ENCODE measurements at regions not wholly inside any gene's neighbourhood (a gene's known extent, or its start where the extent isn't known, plus 50 kb on each side); places are given as distances from the start of the nearest gene placed in this dataset.

DNA sequence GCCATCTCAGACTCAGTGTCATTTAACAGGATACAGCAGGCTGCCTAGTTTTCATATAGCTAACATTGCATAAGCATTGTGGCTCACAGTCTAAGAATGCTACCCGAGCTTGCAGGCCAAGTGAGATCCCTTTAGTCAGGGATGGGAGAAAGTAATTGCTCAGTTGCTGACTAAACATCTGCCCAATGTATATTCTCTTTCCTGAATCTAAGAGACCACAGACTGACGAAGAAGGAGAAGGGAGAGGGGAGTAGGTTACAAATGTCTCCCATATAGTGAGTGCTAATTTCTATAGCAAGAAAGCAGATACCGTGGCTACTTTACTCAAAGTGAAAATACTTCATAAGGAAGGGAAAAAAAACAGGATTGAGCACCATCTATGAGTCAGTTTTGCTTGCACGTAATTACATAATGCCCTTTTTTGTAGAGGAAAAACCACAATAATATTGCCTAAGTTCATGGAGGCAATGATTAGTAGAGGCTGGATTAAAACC, 453.9 kb downstream of the COG6 start (continued):
- TF ChIP-seq YY1 (IDR thresholded peaks at IDR 0.05; ENCODE audit: borderline replicate concordance in 1 of 3, control insufficient read depth in 1 of 3, extremely low read depth in 1 of 3, insufficient read depth in 3 of 3, insufficient read length in 1 of 3, insufficient replicate concordance in 2 of 3, low read depth in 1 of 3, low read length in 2 of 3) (no peak), ZNF121 (CRISPR knock-in tag; conservative IDR thresholded peaks at IDR 0.05) (no peak), SIN3B (IDR thresholded peaks at IDR 0.05; ENCODE audit: low read depth) (no peak)

DNA sequence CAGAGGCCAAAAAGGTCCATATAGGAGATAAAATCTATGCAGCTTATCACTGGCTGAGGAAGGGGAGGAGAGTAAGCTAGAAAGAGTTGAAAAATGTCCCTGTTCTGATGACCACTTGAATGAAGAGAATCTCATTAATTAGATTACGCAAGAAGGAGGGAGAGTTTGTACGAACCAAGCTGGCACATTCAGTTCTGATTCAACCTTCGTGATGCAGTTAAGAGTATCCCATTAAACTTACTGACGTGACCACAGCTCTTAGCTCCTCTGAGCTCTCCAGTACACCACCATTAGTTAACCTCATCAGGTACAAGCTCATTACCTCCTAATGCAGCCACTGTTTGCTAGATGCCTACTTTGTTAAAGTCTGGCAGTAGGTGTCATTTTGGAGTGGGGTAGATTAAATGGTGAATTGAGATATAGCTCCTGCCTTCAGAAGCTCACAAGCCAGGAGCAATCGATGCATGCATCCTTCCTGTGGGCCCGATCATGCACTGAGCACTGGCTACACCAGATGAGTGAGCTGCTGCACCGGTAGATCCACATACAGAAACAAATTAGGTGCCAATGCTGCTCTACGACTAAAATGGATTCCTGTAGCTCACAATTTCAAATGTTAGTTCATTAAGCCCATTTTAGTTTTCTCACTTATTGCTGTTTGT, 458.3 kb downstream of the COG6 start:
- Histone ChIP-seq H3K9me3 (replicated peaks; ENCODE audit: control insufficient read depth, insufficient read depth, low read depth, low read length) (no peaks in the 10 kb centered on the region), H3K27ac (ENCODE audit: extremely low read depth, low read depth, low read length) (no peak overlapping the region), H3K9ac (ENCODE audit: insufficient read depth in 1 of 2, low read depth in 2 of 2, low read length in 2 of 2) (no peak overlapping the region), H3K9me1 (ENCODE audit: control insufficient read depth, insufficient read depth, low read length) (no peaks in the 10 kb centered on the region), H3K36me3 (ENCODE audit: control insufficient read depth, insufficient read depth, low read length) (no peaks in the 10 kb centered on the region), H2AFZ (ENCODE audit: low read depth, low read length) (no peak overlapping the region), H3K4me2 (ENCODE audit: insufficient read depth, low read length) (no peak overlapping the region), H3K27me3 (ENCODE audit: control insufficient read depth in 2 of 2, insufficient read depth in 2 of 2, low read length in 2 of 2) (no peaks in the 10 kb centered on the region), H4K20me1 (replicated peaks; ENCODE audit: control insufficient read depth, insufficient read depth, low read length) (no peaks in the 10 kb centered on the region), H3K79me2 (ENCODE audit: control insufficient read depth, insufficient read depth, low read length) (no peaks in the 10 kb centered on the region), H3K4me3 (no peak overlapping the region), H3K4me1 (replicated peaks in 1 of 2; ENCODE audit: control insufficient read depth in 2 of 2, insufficient read depth in 2 of 2, low read length in 2 of 2) (peaks cover 0 to 11% of the 10 kb centered on the region in 2 experiments; a peak in 2 of 5 replicates)
- intact Hi-C loops (cut with micrococcal nuclease) = no loop called here
- no peak for ATAC-seq
- in situ Hi-C loops (cut with MboI) = no loop called here
- DNase-seq (ENCODE audit: extremely low read depth in 1 of 4, low spot score in 3 of 4) = no peak
- CTCF ChIA-PET (ENCODE audit: low intra/inter-chr PET ratio) = no interaction called here
- no peak for FAIRE-seq
- no peak for TF ChIP-seq CEBPG (CRISPR knock-in tag; IDR thresholded peaks at IDR 0.05)
- TF ChIP-seq CEBPG (tag; conservative IDR thresholded peaks at IDR 0.05 in 1 of 2, IDR thresholded peaks at IDR 0.05 in 1 of 2) = peak in 1 of 2 experiments; percentile 55; a peak in 2 of 4 replicates
- TF ChIP-seq, protein P1, sequence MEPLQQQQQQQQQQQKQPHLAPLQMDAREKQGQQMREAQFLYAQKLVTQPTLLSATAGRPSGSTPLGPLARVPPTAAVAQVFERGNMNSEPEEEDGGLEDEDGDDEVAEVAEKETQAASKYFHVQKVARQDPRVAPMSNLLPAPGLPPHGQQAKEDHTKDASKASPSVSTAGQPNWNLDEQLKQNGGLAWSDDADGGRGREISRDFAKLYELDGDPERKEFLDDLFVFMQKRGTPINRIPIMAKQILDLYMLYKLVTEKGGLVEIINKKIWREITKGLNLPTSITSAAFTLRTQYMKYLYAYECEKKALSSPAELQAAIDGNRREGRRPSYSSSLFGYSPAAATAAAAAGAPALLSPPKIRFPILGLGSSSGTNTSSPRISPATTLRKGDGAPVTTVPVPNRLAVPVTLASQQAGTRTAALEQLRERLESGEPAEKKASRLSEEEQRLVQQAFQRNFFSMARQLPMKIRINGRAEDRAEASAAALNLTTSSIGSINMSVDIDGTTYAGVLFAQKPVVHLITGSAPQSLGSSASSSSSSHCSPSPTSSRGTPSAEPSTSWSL (CRISPR knock-in tag; IDR thresholded peaks at IDR 0.05; ENCODE audit: borderline replicate concordance) = no peak
- TF ChIP-seq CEBPB (tag; IDR thresholded peaks at IDR 0.05) = peak; percentile 54
- BruUV-seq (replicated peaks) = no TSS peak
- 18% methylated on average over 8 of the region's 8 CpGs for WGBS (ENCODE audit: insufficient coverage, low coverage, missing lambda C conversion rate)
- POLR2A ChIA-PET = no interaction called here
